AG04450 (cell line): ENCODE measurements at regions not wholly inside any gene's neighbourhood (a gene's known extent, or its start where the extent isn't known, plus 50 kb on each side); places are given as distances from the start of the nearest gene placed in this dataset.

ENCODE experiments used
- CTCF ChIA-PET: fragments of 300-600, 350-600 bp; formaldehyde crosslinking; extraction: SDS; loops from one replicate; lab custom pipeline; 2022; ENCODE audit warnings: antibody characterized with exemption, inconsistent platforms; lab: Charles Lee
- POLR2A ChIA-PET: fragments of 350-600 bp; formaldehyde crosslinking; extraction: SDS; loops from one replicate; lab custom pipeline; 2021; ENCODE audit warnings: antibody characterized with exemption, inconsistent platforms; lab: Yijun Ruan, JAX
- DNase-seq: peaks from one replicate; pipeline ENCODE4 v3.0.0-alpha.2; 2011; ENCODE audit warnings: low read depth, low spot score
- H3K27ac ChIP-seq: one replicate; pipeline ENCODE4 v1.5.1; 2012; ENCODE audit warnings: low read depth, low read length, control low read depth
- H3K27me3 ChIP-seq: one replicate; pipeline ENCODE4 v1.6.0; 2012; ENCODE audit warnings: low read length; ENCODE audit not compliant: control insufficient read depth, insufficient read depth
- H3K4me3 ChIP-seq: 2 replicates; pipeline ENCODE4 v1.5.1; 2011; ENCODE audit warnings: mild to moderate bottlenecking, low read depth, low read length, control low read depth
- H3K9me3 ChIP-seq: 2 replicates; pipeline ENCODE4 v1.5.1; 2012; ENCODE audit warnings: low read length; ENCODE audit not compliant: control insufficient read depth, insufficient read depth
- CTCF ChIP-seq: IDR thresholded peaks from 2 replicates; pipeline ENCODE4 v1.5.1; 2011; ENCODE audit warnings: low read depth, low read length, control low read depth, inconsistent platforms

DNA sequence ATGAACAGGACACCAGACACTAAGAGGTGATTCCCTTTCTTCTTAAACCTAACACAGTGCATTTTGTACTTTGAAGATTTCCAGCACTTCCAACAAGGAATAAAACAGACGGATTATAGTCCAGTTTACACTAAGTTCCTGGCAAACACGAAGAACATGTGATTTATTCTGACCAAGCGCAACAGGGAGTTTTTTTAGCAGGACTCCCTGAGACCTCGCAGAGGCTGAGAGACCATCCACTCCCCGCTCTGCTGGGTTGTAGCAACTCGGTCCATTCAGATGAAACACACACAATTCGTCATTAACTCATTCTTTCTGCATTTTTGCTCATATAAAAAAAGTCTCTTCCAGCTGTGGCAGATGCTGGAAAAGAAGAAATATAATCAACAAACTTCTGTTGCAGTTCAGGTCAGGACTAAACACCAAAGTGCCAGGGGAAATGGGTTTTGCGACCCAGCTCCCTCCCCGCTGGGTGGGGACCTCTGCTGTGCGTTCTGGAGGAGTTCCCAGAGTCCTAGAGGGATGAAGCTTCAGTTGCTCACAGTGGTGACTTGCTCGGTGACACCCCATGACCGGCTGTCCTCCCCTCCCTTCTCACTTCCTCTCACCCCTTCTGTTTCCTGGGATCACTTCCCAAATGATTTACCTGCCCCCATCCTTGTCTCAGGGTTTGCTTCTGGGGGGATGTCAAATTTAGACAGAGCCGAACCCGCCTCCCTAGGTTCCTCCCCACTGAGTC lies 52.5 kb downstream of the KCNF1 start:
- CTCF ChIA-PET = no interaction called here
- POLR2A ChIA-PET = no interaction called here
- H3K9me3 ChIP-seq = peaks cover 8% of the 10 kb centered on the region; the same call in 1 of the 2 replicates
- no peak for TF ChIP-seq CTCF
- peaks cover 3% of the 10 kb centered on the region for H3K27me3 ChIP-seq
- no peak for DNase-seq
- H3K4me3 ChIP-seq = no peak overlapping the region
- peak overlapping the region; percentile 55 for H3K27ac ChIP-seq

GRCh38 chr2:10965241-10965843 lies 53.6 kb downstream of the KCNF1 start:
- Histone ChIP-seq H3K9me3 (peaks cover 8% of the 10 kb centered on the region; the same call in 1 of the 2 replicates), H3K27me3 (peaks cover 3% of the 10 kb centered on the region), H3K27ac (no peak overlapping the region), H3K4me3 (no peak overlapping the region)
- no peak for DNase-seq
- no peak for TF ChIP-seq CTCF
- CTCF ChIA-PET = no interaction called here
- POLR2A ChIA-PET = no interaction called here

- Histone ChIP-seq H3K27me3 (peaks cover 3% of the 10 kb centered on the region), H3K4me3 (no peak overlapping the region), H3K27ac (no peak overlapping the region), H3K9me3 (peaks cover 2% of the 10 kb centered on the region; the same call in 1 of the 2 replicates)
- POLR2A ChIA-PET = no interaction called here
- DNase-seq = no peak
- no peak for TF ChIP-seq CTCF
- CTCF ChIA-PET = no interaction called here
Observed at GRCh38 chr2:10966056-10966455, 54.3 kb downstream of the KCNF1 start.

DNA sequence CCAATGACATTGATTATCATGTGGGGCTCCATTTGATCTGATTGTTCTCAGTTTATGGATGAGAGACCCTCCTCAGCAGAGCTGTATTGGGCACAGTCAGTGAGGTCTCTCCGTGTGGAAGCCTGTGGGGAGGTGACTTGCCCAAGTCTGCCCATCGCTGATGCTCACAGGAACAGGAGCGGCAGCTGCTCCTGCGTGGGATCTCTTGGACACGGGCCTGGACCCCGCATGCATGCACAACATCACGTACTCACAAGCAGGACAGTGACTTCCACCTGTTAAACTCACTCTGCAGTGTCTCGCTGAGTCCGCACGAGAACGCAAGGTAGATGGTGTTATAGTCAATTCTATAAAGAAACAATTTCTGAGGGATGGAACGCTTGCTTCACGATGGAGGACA lies 55.0 kb downstream of the KCNF1 start:
- POLR2A ChIA-PET = no interaction called here

More for the DNA sequence above, 55.0 kb downstream of the KCNF1 start:
- Histone ChIP-seq H3K9me3 (no peaks in the 10 kb centered on the region; the same call in 1 of the 2 replicates), H3K4me3 (no peak overlapping the region), H3K27ac (no peak overlapping the region), H3K27me3 (peaks cover 3% of the 10 kb centered on the region)
- CTCF ChIA-PET = no interaction called here
- no peak for TF ChIP-seq CTCF
- DNase-seq = no peak
